GM18907 (cell line): ENCODE measurements at regions not wholly inside any gene's neighbourhood (a gene's known extent, or its start where the extent isn't known, plus 50 kb on each side); places are given as distances from the start of the nearest gene placed in this dataset.
"Not testable (repeated sequence)": the region's sequence is repeated elsewhere in the genome, so short reads cannot be mapped to it uniquely, and the experiment has no call there.

ENCODE experiments used
- ATAC-seq: cut with Tn5 transposase; IDR thresholded peaks from one replicate; pipeline ENCODE4 v1.9.1; 2021; ENCODE audit warnings: mild to moderate bottlenecking, moderate library complexity; ENCODE audit not compliant: unreplicated experiment

DNA sequence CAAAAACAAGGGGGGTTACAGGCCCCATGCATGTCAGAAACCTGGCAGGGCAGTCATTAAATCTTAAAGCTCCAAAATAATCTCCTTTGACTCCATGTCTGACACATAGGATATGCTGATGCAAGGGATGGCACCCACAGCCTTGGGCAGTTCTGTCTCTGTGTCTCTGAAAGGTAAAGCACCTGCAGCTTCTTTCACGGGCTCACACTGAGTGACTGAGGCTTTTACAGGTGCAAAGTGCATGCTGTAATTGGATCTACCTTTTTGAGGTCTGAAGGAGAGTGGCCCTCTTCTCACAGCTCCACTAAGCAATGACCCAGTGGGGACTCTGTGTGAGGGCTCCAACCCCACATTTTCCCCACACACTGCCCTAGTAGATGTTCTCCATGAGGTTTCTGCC is 1309.0 kb upstream of the B3GALT2 start:
- no peak for ATAC-seq

DNA sequence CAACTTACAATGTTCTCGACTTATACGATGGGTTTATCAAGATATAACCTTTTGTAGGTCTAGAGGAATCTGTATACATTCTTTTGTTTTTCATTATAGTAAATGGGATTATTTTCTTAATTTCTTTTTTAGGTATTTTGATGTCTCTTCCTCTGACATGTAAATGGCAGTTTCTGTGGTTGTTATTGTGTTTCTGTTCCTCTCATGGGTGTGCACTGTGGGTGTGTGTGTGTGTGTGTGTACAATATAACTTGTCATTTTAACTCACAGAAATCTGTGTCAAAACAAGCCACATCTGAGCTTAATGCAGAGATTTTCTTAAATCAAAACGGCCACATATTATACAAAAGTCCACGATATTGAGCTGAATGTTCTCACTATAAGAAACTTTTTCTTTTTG is 1300.8 kb upstream of the B3GALT2 start:
- ATAC-seq: no peak

GRCh38 chr1:194485432-194485831 is 1299.0 kb upstream of the B3GALT2 start:
- ATAC-seq: no peak

DNA sequence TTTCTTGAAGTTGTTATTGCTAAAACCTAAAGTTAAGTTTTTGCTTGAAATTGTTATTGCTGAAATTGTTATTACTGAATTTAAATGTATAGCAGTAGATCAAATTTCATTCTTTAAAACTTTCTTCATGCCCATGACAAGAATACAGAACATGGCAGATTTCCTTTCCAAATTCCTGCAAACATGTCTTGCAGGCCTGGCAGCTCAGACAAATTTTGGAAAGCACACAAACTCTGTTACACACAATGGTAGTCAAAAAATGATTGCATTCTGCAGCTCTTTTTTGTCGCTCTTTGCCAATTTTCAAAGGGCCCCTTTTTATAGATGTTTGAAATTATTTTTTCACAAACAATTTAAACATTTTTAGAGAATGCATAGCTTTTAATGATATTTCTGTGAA is 1292.3 kb upstream of the B3GALT2 start:
- no peak for ATAC-seq

DNA sequence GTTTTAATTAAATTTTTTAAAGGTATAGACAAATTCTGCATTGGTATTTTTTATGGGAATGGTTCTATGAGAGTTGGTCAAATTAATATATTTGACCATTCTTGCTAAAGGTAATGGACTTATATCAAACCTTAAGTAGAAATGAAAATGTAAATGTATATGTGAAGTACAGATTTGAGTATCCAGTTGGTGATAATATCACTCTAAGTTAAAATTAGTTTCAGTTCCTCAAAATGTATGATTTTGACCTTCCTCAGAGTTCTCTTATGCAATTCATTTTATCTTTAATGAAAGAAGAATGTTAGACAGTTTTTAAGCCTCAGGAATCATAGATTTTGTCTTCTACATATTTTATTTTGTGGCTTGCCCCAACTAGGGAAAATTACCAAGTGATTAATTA is 1291.5 kb upstream of the B3GALT2 start:
- peak; percentile 97 for ATAC-seq

DNA sequence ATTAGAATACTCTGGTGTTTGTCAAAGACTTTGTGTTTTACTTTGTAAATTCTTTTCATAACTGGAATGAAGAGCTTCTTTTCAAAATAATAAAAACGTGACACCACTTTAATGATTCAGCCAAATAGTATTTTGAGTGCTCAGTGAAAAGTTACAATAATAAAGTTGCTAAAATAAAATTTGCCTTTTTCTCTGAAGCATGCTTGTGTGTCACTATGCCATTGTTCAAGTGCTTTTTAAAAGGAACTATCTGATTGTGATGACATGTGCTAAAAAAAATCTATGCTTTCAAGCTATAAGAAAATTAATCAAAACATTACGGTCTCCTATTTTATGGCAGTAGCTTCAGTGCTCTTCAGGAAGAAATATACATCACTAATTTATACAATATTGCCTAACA is 1290.5 kb upstream of the B3GALT2 start:
- no peak for ATAC-seq

GRCh38 chr1:194476351-194476750 is 1289.9 kb upstream of the B3GALT2 start:
- ATAC-seq: no peak

DNA sequence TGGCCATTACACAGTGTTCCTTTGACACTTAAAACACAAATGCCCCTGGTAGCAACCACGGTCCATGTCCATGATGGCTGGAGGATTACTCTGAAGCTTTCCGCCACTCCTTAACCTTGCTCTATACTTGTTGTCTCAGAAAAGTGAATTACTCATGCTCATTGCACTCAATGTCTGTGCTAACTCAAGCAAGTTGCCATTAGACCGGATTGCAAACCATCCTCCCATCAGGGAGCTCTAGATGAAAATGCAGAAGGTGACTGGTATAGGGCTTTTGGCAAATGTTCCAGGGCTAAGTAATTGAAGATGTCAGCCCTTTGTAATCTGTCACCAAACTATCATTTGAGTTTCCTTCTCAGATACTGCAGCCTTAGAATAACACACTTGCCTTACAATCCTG is 1288.3 kb upstream of the B3GALT2 start:
- ATAC-seq: no peak

DNA sequence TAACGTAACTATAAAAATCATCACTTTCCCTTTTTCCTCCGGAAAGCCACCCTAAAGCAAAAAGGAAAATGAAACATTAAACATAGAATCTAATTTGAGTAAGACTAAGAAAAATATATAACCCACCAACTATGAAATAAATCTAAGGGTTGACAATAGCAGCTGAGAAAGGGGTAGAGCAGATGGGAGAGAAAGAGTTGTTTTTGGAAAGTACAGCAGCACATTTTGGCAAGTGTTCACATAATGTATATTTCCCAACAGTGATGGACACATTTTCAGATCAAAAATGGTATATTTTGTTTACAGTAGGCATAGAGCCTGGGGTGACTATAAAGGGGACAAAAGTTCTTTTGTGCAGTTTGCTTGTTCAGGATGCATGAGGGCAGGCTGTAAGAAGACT is 1287.4 kb upstream of the B3GALT2 start:
- ATAC-seq: no peak

GRCh38 chr1:194469282-194469681 is 1282.9 kb upstream of the B3GALT2 start:
- no peak for ATAC-seq

DNA sequence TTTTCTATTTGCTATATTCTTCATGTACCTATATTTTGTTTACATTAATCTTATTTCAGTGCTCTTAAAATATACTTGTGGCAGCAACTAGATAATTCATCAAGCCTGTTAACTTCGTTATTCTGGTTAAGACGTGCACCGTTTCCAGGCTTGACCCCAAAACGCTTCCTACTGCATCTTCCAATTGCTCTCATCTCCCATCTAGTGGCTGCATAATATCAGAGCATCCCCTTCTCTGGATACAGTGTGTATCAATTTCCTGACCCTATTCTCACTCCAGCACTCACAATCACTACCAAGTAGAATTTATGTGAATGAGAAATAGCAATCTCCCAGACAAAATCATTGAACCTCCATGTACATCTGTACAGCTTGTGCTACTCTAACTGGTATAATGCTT is 1280.3 kb upstream of the B3GALT2 start:
- no peak for ATAC-seq

GRCh38 chr1:194447636-194448035 is 1261.2 kb upstream of the B3GALT2 start:
- no peak for ATAC-seq

DNA sequence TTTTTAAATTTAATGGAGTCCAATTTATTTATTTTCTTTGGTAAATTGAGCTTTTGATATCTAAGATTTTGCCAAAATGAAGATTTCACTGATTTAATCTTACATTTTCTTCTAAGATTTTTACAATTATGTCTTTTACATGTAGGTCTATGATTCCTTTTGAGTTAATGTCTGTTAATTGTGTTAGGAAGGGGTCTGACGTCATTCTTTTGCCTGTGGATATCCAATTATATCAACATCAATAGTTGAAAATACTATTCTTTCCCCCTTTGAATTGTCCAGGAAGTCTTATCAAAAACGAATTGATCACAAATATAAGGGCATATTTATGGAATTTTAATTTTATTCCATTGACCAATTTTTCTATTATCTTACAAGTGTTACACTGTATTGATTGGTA is 1258.8 kb upstream of the B3GALT2 start:
- no peak for ATAC-seq

GRCh38 chr1:194442901-194443575 is 1256.6 kb upstream of the B3GALT2 start:
- ATAC-seq: no peak

- no peak for ATAC-seq
Measured at GRCh38 chr1:194437135-194437534, 1250.7 kb upstream of the B3GALT2 start.

DNA sequence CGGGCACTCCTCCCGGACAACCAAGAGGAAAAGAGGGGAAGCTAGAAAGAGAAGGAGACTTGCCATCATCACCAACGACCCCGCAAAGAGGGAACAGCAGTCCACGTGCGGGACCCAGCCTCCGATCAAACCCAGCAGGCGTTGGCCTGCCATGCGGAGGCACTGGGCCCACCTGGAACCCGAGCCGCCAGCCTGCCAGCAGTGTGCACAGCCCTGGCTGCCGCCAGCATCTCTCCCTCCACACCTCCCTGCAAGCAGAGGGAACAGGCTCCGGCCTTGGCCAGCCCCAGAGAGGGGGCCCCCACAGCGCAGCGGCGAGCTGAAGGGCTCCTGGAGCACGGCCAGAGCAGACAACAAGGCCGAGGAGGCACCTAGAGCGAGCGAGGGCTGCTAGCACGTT is 1244.7 kb upstream of the B3GALT2 start:
- no peak for ATAC-seq

GRCh38 chr1:194420706-194421105 is 1234.3 kb upstream of the B3GALT2 start:
- ATAC-seq: no peak

GRCh38 chr1:194419721-194420120 is 1233.3 kb upstream of the B3GALT2 start:
- no peak for ATAC-seq

- ATAC-seq: no peak
Measured at GRCh38 chr1:194410756-194411155, 1224.3 kb upstream of the B3GALT2 start.

DNA sequence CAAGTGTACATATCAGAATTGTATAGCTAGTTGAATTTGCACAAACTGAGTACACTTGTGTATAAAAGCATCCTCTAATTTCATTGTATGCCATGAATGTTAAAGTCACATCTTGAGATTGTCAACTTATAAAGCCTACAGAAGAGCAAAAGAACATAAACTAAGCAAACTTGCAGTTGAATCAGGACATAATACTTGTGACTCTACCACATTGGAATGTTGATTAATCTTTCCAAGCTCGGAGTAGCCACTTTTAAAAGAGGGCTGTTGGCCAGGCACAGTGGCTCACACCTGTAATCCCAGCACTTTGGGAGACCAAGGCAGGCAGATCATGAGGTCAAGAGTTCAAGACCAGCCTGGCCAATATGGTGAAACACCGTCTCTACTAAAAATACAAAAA is 1220.8 kb upstream of the B3GALT2 start:
- ATAC-seq: not testable (repeated sequence)

- no peak for ATAC-seq
Measured at GRCh38 chr1:194394676-194395075, 1208.3 kb upstream of the B3GALT2 start.

DNA sequence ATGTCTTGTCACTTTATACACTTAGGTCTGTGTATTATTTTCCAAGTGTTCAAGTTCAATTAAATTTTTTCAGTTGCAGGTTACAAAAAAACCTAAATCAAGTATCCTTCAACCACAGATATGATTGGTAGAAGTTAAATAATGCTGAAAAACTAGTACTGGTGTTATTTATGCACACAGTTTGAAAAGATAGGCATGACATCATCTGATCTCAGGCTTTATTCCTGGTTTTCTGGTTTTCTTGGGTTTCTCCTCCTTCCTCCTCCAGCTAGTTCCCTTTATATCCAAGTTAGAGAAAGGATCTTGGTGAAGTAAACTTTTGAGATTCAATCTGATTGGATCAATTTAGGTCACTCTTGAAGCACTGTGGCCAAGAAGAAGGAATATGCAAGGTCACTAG is 1201.1 kb upstream of the B3GALT2 start:
- ATAC-seq: no peak

DNA sequence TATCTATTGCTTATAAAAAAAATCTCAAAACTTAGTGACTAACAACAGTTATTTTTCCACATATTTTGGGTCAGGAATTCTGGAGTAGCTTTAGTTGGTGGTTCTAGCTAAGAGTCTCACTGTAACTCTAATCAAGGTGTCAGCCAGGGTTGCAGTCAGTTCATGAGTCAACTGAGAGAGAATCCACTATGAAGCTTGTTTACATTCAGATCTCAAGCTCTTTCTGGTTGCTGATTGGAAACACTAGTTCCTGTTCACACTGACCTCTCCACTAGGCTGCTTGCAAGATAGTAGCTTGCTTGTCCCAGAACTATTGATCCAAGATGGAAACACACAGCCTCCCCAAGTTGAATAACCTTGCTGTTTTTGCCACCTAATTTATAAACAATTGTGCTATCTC is 1192.1 kb upstream of the B3GALT2 start:
- ATAC-seq: no peak
